Heart right ventricle (tissue), 16 donors: ENCODE measurements at regions not wholly inside any gene's neighbourhood (a gene's known extent, or its start where the extent isn't known, plus 50 kb on each side); places are given as distances from the start of the nearest gene placed in this dataset.

Experiments
- ATAC-seq, 8 donors: fragments of 200-7000 bp; cut with Tn5 transposase; one replicate each; pipeline ENCODE4 v1.9.1; 2020; ENCODE audit warnings: mild to moderate bottlenecking in 8 of 8, moderate library complexity in 8 of 8, moderate number of reproducible peaks in 1 of 8
- DNase-seq, 2 donors: peaks; one replicate each; pipeline ENCODE4 v3.0.0-alpha.2; 2020
- H3K27ac ChIP-seq, 10 donors: fragments of 200-600 bp; sonication (generic) in 2 of 10; one replicate each; pipeline versions ENCODE4 v1.5.0 to v1.8.0; 2020 to 2022; ENCODE audit warnings: mild to moderate bottlenecking in 3 of 10
- H3K27me3 ChIP-seq, 7 donors: fragments of 200-600 bp; one replicate each; pipeline ENCODE4 v1.8.0; 2021 to 2022; ENCODE audit warnings: mild to moderate bottlenecking in 2 of 7
- H3K36me3 ChIP-seq, 9 donors: fragments of 200-600 bp; sonication (generic) in 1 of 9; one replicate each; pipeline versions ENCODE4 v1.5.0 to v1.8.0; 2020 to 2022; ENCODE audit warnings: mild to moderate bottlenecking in 2 of 9
- H3K4me1 ChIP-seq, 9 donors: fragments of 200-600 bp; sonication (generic) in 1 of 9; one replicate each; pipeline versions ENCODE4 v1.5.0 to v1.8.0; 2020 to 2022; ENCODE audit warnings: mild to moderate bottlenecking in 4 of 9
- H3K4me3 ChIP-seq, 10 donors: fragments of 200-600 bp; sonication (generic) in 2 of 10; one replicate each; pipeline versions ENCODE4 v1.5.0 to v1.8.0; 2020 to 2022; ENCODE audit warnings: mild to moderate bottlenecking in 7 of 10, moderate library complexity in 2 of 10
- H3K9me3 ChIP-seq, 11 donors: fragments of 200-600 bp in 10 of 11; sonication (generic) in 2 of 11; one replicate each; pipeline versions ENCODE4 v1.5.0 to v1.8.0; 2013 to 2022; ENCODE audit warnings: mild to moderate bottlenecking in 2 of 11, control low read depth in 1 of 11, moderate library complexity in 1 of 11
- CTCF ChIP-seq, 9 donors: fragments of 200-600 bp; sonication (generic) in 2 of 9; IDR thresholded peaks; one replicate each; pipeline versions ENCODE4 v1.5.0 to v1.8.0; 2021 to 2022; ENCODE audit warnings: antibody characterized with exemption in 9 of 9, mild to moderate bottlenecking in 5 of 9, moderate library complexity in 1 of 9
- WGBS, 2 donors: extraction: QIAGEN DNeasy Blood & Tissue Kit; methylation state at CpG; one replicate each; pipeline ENCODE4 v1.1.7; 2013; ENCODE audit warnings: inconsistent platforms in 1 of 2; 5-methylcytosine and 5-hydroxymethylcytosine counted together
- intact Hi-C, 10 donors: fragments of 100-400 bp; cut with DNase I; formaldehyde crosslinking; loops; one replicate each; pipeline versions ENCODE4 v1.11.1 to v1.14.2; 2022
- donor health status: Arrhythmogenic right ventricular cardiomyopathy.
- donor health status: ischemic (EF 13 %, LVEDD 7.1; RV severe dilation, severe dysfunction).
- donor health status: healthy with polysubstance abuse.
- donor health status: DM: no; HTN: yes; CAD: no.
- donor health status: DM: no; HTN: no; CAD: no.
- donor health status: ischemic (EF 25% LVEDD 6.9; RV normal size, moderate dysfunction).
- donor health status: ischemic (EF 25% LVEDD 5.7; RV mildly dilated, moderate dysfunction).
- donor health status: healthy.
- donor health status: DM: yes; HTN: yes; CAD: no.
- donor health status: Ischemic cardiomyopathy.
- donor health status: ischemic (EF 35%, LVEDD 5.7; RV mildly dilated, moderate dysfunction).
- donor health status: nonischemic (EF 11% LVEDD 7.7; RV severe dilation, severe dysfunction).
- donor health status: DM: yes; HTN: yes; CAD: no.
- donor health status: PGD.
- donor health status: ischemic (EF 29% LVEDD 5.4; RV normal size, mild dysfunction).
- donor health status: nonischemic (EF 23%, LVEDD 6.1; RV moderate dilation, normal function).

- Histone ChIP-seq H3K4me3 (no peak overlapping the region), H3K9me3 (peaks cover 0 to 27% (median 17%) of the 10 kb centered on the region in 11 donors), H3K27me3 (peaks cover 0 to 56% (median 26%) of the 10 kb centered on the region in 7 donors), H3K36me3 (no peaks in the 10 kb centered on the region), H3K27ac (no peak overlapping the region), H3K4me1 (no peaks in the 10 kb centered on the region)
- DNase-seq: no peak
- ATAC-seq: no peak
- WGBS, 2 donors: 53 to 61% methylated on average over 1 of the region's 1 CpG
- intact Hi-C loops: loop anchor here in 1 of 10 donors (1.0 kb wide), 1 partner anchor 11 kb away; no protein-coding TSS in a partner anchor
- no peak for TF ChIP-seq CTCF (IDR thresholded peaks at IDR 0.05)
These were observed 1150.3 kb downstream of the TYW1 start for GRCh38 chr7:68146983-68147382.

GRCh38 chr7:68147614-68148238 is 1151.1 kb downstream of the TYW1 start:
- no peak for ATAC-seq
- H3K27ac ChIP-seq: no peak overlapping the region

GRCh38 chr7:68148440-68148839 is 1151.8 kb downstream of the TYW1 start:
- Histone ChIP-seq H3K9me3 (peaks cover 0 to 14% (median 9%) of the 10 kb centered on the region in 11 donors), H3K27me3 (peaks cover 0 to 45% (median 25%) of the 10 kb centered on the region in 7 donors), H3K27ac (no peak overlapping the region), H3K4me1 (no peaks in the 10 kb centered on the region), H3K36me3 (no peaks in the 10 kb centered on the region), H3K4me3 (no peak overlapping the region)
- intact Hi-C loops: no loop called here
- DNase-seq (no peak), ATAC-seq (no peak)
- 27 to 38% methylated on average over 2 of the region's 2 CpGs for WGBS, 2 donors
- TF ChIP-seq CTCF (IDR thresholded peaks at IDR 0.05): no peak

More at GRCh38 chr7:68147614-68148238, 1151.1 kb downstream of the TYW1 start:
- no peaks in the 10 kb centered on the region for H3K4me1 ChIP-seq
- intact Hi-C loops: loop anchor here in 1 of 10 donors (1.0 kb wide), 1 partner anchor 11 kb away; no protein-coding TSS in a partner anchor
- H3K9me3 ChIP-seq: peaks cover 0 to 22% (median 15%) of the 10 kb centered on the region in 11 donors
- no peaks in the 10 kb centered on the region for H3K36me3 ChIP-seq
- H3K27me3 ChIP-seq: peaks cover 0 to 48% (median 25%) of the 10 kb centered on the region in 7 donors
- no peak for TF ChIP-seq CTCF (IDR thresholded peaks at IDR 0.05)
- 42 to 49% methylated on average over 3 of the region's 3 CpGs for WGBS, 2 donors
- no peak overlapping the region for H3K4me3 ChIP-seq
- no peak for DNase-seq

DNA sequence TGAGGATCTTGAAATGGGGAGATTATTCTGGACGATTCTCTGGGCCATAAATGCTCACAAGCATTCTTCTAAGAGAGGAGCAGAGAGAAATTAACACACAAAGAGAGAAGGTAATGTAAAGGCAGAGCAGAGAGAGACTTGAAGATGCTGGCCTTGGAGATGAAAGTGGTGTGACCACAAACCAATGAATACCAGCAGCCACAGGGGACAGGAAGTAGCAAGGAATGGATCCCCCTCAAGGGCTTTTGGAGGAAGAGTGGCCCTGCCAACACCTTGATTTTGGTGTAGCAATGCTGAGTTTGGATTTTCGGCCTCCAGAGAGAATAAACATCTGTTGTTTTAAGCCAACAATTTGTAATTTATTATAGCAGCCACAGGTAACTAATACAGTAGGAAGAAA is 1155.6 kb downstream of the TYW1 start:
- peaks cover 0 to 20% (median 6%) of the 10 kb centered on the region in 7 donors for H3K27me3 ChIP-seq
- no peak for ATAC-seq

More for the DNA sequence above, 1155.6 kb downstream of the TYW1 start:
- H3K9me3 ChIP-seq: peaks cover 0 to 15% (median 0%) of the 10 kb centered on the region in 11 donors
- H3K4me1 ChIP-seq: no peaks in the 10 kb centered on the region
- WGBS, 2 donors: 74 to 81% methylated on average over 2 of the region's 2 CpGs
- H3K4me3 ChIP-seq: no peak overlapping the region
- intact Hi-C loops: no loop called here
- H3K36me3 ChIP-seq: no peaks in the 10 kb centered on the region
- no peak overlapping the region for H3K27ac ChIP-seq
- no peak for TF ChIP-seq CTCF (IDR thresholded peaks at IDR 0.05)
- no peak for DNase-seq
